DMS153 treated with DMSO at 0.1 percent for 48 hours (cell line): ENCODE measurements at regions not wholly inside any gene's neighbourhood (a gene's known extent, or its start where the extent isn't known, plus 50 kb on each side); places are given as distances from the start of the nearest gene placed in this dataset.

Experiments used
- DNase-seq: peaks from one replicate; lab custom pipeline; 2025; ENCODE audit not compliant: unreplicated experiment; lab: John Stamatoyannopoulos, UW

GRCh38 chr12:127711108-127711507 is 555.9 kb upstream of the TMEM132C start:
- DNase-seq: no peak

- DNase-seq: no peak
Measured at GRCh38 chr12:127712561-127712960, 554.4 kb upstream of the TMEM132C start.

GRCh38 chr12:127716166-127716565 is 550.8 kb upstream of the TMEM132C start:
- DNase-seq: no peak

- DNase-seq: no peak
Measured at GRCh38 chr12:127717278-127717677, 549.7 kb upstream of the TMEM132C start.

GRCh38 chr12:127720334-127720733 is 546.6 kb upstream of the TMEM132C start:
- DNase-seq: no peak

- DNase-seq: no peak
Measured at GRCh38 chr12:127722611-127723010, 544.4 kb upstream of the TMEM132C start.

GRCh38 chr12:127723251-127723650 is 543.7 kb upstream of the TMEM132C start:
- DNase-seq: peak; percentile 6

- no peak for DNase-seq
Measured at GRCh38 chr12:127726671-127727315, 540.2 kb upstream of the TMEM132C start.

- DNase-seq: no peak
Measured at GRCh38 chr12:127728285-127728684, 538.7 kb upstream of the TMEM132C start.

GRCh38 chr12:127728729-127729128 is 538.2 kb upstream of the TMEM132C start:
- DNase-seq: no peak

- no peak for DNase-seq
Measured at GRCh38 chr12:127729381-127729780, 537.6 kb upstream of the TMEM132C start.

GRCh38 chr12:127731657-127732056 is 535.3 kb upstream of the TMEM132C start:
- DNase-seq: no peak

- DNase-seq: no peak
Measured at GRCh38 chr12:127742231-127742630, 524.7 kb upstream of the TMEM132C start.

GRCh38 chr12:127745469-127746212 is 521.3 kb upstream of the TMEM132C start:
- DNase-seq: no peak

- DNase-seq: no peak
Measured at GRCh38 chr12:127749416-127749815, 517.6 kb upstream of the TMEM132C start.

- no peak for DNase-seq
Measured at GRCh38 chr12:127750076-127750840, 516.7 kb upstream of the TMEM132C start.

GRCh38 chr12:127752802-127753201 is 514.2 kb upstream of the TMEM132C start:
- DNase-seq: no peak

- DNase-seq: no peak
Measured at GRCh38 chr12:127760357-127760756, 506.6 kb upstream of the TMEM132C start.

GRCh38 chr12:127760996-127761395 is 506.0 kb upstream of the TMEM132C start:
- DNase-seq: no peak

GRCh38 chr12:127761880-127762279 is 505.1 kb upstream of the TMEM132C start:
- DNase-seq: no peak

GRCh38 chr12:127767656-127768055 is 499.3 kb upstream of the TMEM132C start:
- no peak for DNase-seq

GRCh38 chr12:127770118-127770517 is 496.9 kb upstream of the TMEM132C start:
- DNase-seq: no peak
